Mesenchymal stem cell (in vitro differentiated cells and primary cell): ENCODE measurements at regions not wholly inside any gene's neighbourhood (a gene's known extent, or its start where the extent isn't known, plus 50 kb on each side); places are given as distances from the start of the nearest gene placed in this dataset.

Source experiments
- DNase-seq: peaks from one replicate; pipeline ENCODE4 v3.0.0-alpha.2; 2013
- H2AFZ ChIP-seq: one replicate; pipeline ENCODE4 v1.6.1; 2013; ENCODE audit warnings: low read depth, mild to moderate bottlenecking, control low read depth, inconsistent platforms, low read length, moderate library complexity
- H2AK5ac ChIP-seq: 2 replicates; pipeline ENCODE4 v1.6.1; 2013; ENCODE audit warnings: low read length, moderate library complexity, mild to moderate bottlenecking, inconsistent platforms; ENCODE audit not compliant: severe bottlenecking
- H2BK120ac ChIP-seq: one replicate; pipeline ENCODE4 v1.6.1; 2013; ENCODE audit warnings: low read depth, mild to moderate bottlenecking, inconsistent platforms, low read length, moderate library complexity
- H2BK12ac ChIP-seq, 2 experiments: one replicate each; pipeline ENCODE4 v1.6.1; 2013; ENCODE audit warnings: inconsistent platforms in 2 of 2, low read length in 2 of 2, mild to moderate bottlenecking in 2 of 2, moderate library complexity in 2 of 2, control low read depth in 1 of 2
- H2BK15ac ChIP-seq: one replicate; pipeline ENCODE4 v1.6.1; 2013; ENCODE audit warnings: mild to moderate bottlenecking, low read depth, inconsistent platforms; ENCODE audit not compliant: poor library complexity, severe bottlenecking
- H2BK5ac ChIP-seq: 2 replicates; pipeline ENCODE4 v1.6.1; 2013; ENCODE audit warnings: low read depth, mild to moderate bottlenecking, low read length, control low read depth, inconsistent platforms; ENCODE audit not compliant: poor library complexity, severe bottlenecking
- H3K14ac ChIP-seq, 2 experiments: one replicate each; pipeline ENCODE4 v1.6.1; 2013; ENCODE audit warnings: inconsistent platforms in 2 of 2, low read length in 2 of 2, control low read depth in 1 of 2, mild to moderate bottlenecking in 1 of 2, moderate library complexity in 1 of 2
- H3K18ac ChIP-seq, 2 experiments: one replicate each; pipeline ENCODE4 v1.6.1; 2013; ENCODE audit warnings: inconsistent platforms in 2 of 2, low read length in 2 of 2, control low read depth in 1 of 2, low read depth in 1 of 2, mild to moderate bottlenecking in 1 of 2
- H3K23ac ChIP-seq, 2 experiments: one replicate each; pipeline ENCODE4 v1.6.1; 2013; ENCODE audit warnings: inconsistent platforms in 2 of 2, low read length in 2 of 2, mild to moderate bottlenecking in 2 of 2, moderate library complexity in 2 of 2, control low read depth in 1 of 2
- H3K27ac ChIP-seq: 2 replicates; pipeline ENCODE4 v1.5.1; 2013; ENCODE audit warnings: mild to moderate bottlenecking, moderate library complexity, low read length, control low read depth, inconsistent platforms; ENCODE audit not compliant: poor library complexity, severe bottlenecking
- H3K27me3 ChIP-seq, 2 experiments: 2 replicates each; pipeline versions ENCODE4 v1.6.1 to v1.7.0; 2013; ENCODE audit warnings: low read length in 2 of 2, mild to moderate bottlenecking in 2 of 2, moderate library complexity in 2 of 2, control low read depth in 1 of 2, inconsistent platforms in 1 of 2; ENCODE audit not compliant: control insufficient read depth in 1 of 2, insufficient read depth in 1 of 2
- H3K36me3 ChIP-seq, 2 experiments: 2 replicates each; pipeline versions ENCODE4 v1.6.1 to v1.7.0; 2013; ENCODE audit warnings: low read length in 2 of 2, control low read depth in 1 of 2, inconsistent platforms in 1 of 2, low read depth in 1 of 2, mild to moderate bottlenecking in 1 of 2; ENCODE audit not compliant: insufficient read depth in 2 of 2, control insufficient read depth in 1 of 2
- H3K4ac ChIP-seq, 2 experiments: one replicate each; pipeline ENCODE4 v1.6.1; 2013; ENCODE audit warnings: inconsistent platforms in 2 of 2, low read length in 2 of 2, mild to moderate bottlenecking in 2 of 2, moderate library complexity in 2 of 2, control low read depth in 1 of 2, low read depth in 1 of 2
- H3K4me1 ChIP-seq: 2 replicates; pipeline ENCODE4 v1.6.1; 2013; ENCODE audit warnings: low read depth, low read length, control low read depth; ENCODE audit not compliant: control insufficient read depth, insufficient read depth
- H3K4me2 ChIP-seq: 2 replicates; pipeline ENCODE4 v1.6.1; 2013; ENCODE audit warnings: low read length, mild to moderate bottlenecking, inconsistent platforms; ENCODE audit not compliant: poor library complexity, severe bottlenecking
- H3K4me3 ChIP-seq, 2 experiments: 2 replicates each; pipeline versions ENCODE4 v1.5.1 to v1.7.0; 2013; ENCODE audit warnings: low read length in 2 of 2, mild to moderate bottlenecking in 2 of 2, control low read depth in 1 of 2, low read depth in 1 of 2; ENCODE audit not compliant: insufficient read depth in 1 of 2
- H3K79me1 ChIP-seq: replicated peaks from 2 replicates; pipeline ENCODE4 v1.6.1; 2013; ENCODE audit warnings: mild to moderate bottlenecking, control low read depth, low read length, inconsistent platforms; ENCODE audit not compliant: poor library complexity, severe bottlenecking
- H3K9ac ChIP-seq: 2 replicates; pipeline ENCODE4 v1.7.0; 2013; ENCODE audit warnings: mild to moderate bottlenecking, low read length, moderate library complexity
- H3K9me3 ChIP-seq: 2 replicates; pipeline ENCODE4 v1.7.0; 2013; ENCODE audit warnings: mild to moderate bottlenecking, low read length; ENCODE audit not compliant: control insufficient read depth
- H4K8ac ChIP-seq: one replicate; pipeline ENCODE4 v1.6.1; 2013; ENCODE audit warnings: inconsistent platforms, mild to moderate bottlenecking, low read length, moderate library complexity
- H4K91ac ChIP-seq: one replicate; pipeline ENCODE4 v1.6.1; 2013; ENCODE audit warnings: mild to moderate bottlenecking, low read length, inconsistent platforms
- WGBS: methylation state at CpG from one replicate; pipeline ENCODE4 v1.1.7; 2013; ENCODE audit warnings: mixed read lengths; 5-methylcytosine and 5-hydroxymethylcytosine counted together

DNA sequence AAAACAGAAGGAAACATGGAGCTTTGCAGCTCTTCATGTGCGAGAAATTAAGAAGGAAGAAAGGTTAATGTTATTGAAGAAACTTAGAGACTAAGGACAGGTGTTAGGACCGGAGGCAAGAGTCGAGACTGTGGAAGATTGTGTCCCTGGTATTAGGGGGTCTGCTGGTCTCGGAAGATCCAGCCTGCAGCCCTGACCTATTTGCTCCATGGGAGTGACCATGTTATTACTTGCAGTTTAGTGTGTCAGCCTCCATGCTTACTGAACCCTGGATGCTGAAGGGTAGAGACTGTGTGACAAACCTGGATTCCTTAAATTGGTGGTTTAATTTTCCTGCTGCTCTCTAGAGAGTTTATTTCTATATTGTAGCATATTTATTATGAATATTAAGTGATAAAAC, 580.6 kb downstream of the NOVA1 start:
- H3K4me1 ChIP-seq, result no peaks in the 10 kb centered on the region
- H3K23ac ChIP-seq, result no peak overlapping the region
- no peak overlapping the region for H2AFZ ChIP-seq
- no peaks in the 10 kb centered on the region for H3K27me3 ChIP-seq
- H3K4me2 ChIP-seq, result no peak overlapping the region
- no peak overlapping the region for H2BK120ac ChIP-seq
- no peak for DNase-seq
- 89% methylated on average over 4 of the region's 4 CpGs for WGBS
- no peak overlapping the region for H3K4ac ChIP-seq
- no peak overlapping the region for H2BK15ac ChIP-seq
- H2AK5ac ChIP-seq, result no peak overlapping the region
- H3K4me3 ChIP-seq, result no peak overlapping the region
- H2BK12ac ChIP-seq, result no peak overlapping the region
- no peak overlapping the region for H4K8ac ChIP-seq
- no peak overlapping the region for H3K18ac ChIP-seq
- H3K79me1 ChIP-seq, result no peaks in the 10 kb centered on the region
- H3K9ac ChIP-seq, result no peak overlapping the region
- no peaks in the 10 kb centered on the region for H3K36me3 ChIP-seq
- H2BK5ac ChIP-seq, result no peak overlapping the region
- H3K14ac ChIP-seq, result no peak overlapping the region
- H4K91ac ChIP-seq, result no peak overlapping the region
- no peak overlapping the region for H3K27ac ChIP-seq
- peaks cover 3% of the 10 kb centered on the region for H3K9me3 ChIP-seq

DNA sequence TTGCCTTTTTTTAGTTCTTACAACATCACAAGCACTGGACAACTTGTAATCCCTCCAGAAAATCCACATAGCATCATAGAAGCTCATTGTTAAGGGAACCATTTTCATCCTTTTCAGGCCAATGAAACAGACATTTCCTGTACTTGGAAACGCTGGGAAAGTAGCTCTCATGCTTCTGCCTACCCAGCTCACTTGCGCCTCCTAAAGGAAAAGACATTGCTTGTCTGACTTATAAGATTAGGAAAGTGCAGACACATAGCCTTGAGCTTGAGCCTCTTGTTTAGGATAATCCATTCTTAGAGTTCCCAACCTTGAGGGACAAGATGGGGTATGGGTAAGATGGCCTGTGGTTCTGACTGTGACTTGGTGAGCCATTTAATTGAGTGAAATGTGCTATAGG, 589.5 kb downstream of the NOVA1 start:
- H2AK5ac ChIP-seq, result no peak overlapping the region
- WGBS, result 32% methylated on average over 2 of the region's 2 CpGs
- H3K4me2 ChIP-seq, result no peak overlapping the region
- H4K8ac ChIP-seq, result no peak overlapping the region
- no peak overlapping the region for H3K4me3 ChIP-seq
- no peaks in the 10 kb centered on the region for H3K36me3 ChIP-seq
- H2BK15ac ChIP-seq, result no peak overlapping the region
- no peak overlapping the region for H2BK5ac ChIP-seq
- no peak overlapping the region for H2BK12ac ChIP-seq
- no peaks in the 10 kb centered on the region for H3K79me1 ChIP-seq
- H3K14ac ChIP-seq, result no peak overlapping the region
- no peak overlapping the region for H3K9ac ChIP-seq
- H3K4me1 ChIP-seq, result no peaks in the 10 kb centered on the region
- no peak overlapping the region for H4K91ac ChIP-seq
- H2BK120ac ChIP-seq, result no peak overlapping the region
- H3K27ac ChIP-seq, result no peak overlapping the region
- H3K9me3 ChIP-seq, result no peaks in the 10 kb centered on the region
- no peak for DNase-seq
- no peak overlapping the region for H3K4ac ChIP-seq
- no peaks in the 10 kb centered on the region for H3K27me3 ChIP-seq
- no peak overlapping the region for H3K23ac ChIP-seq
- no peak overlapping the region for H2AFZ ChIP-seq
- no peak overlapping the region for H3K18ac ChIP-seq

DNA sequence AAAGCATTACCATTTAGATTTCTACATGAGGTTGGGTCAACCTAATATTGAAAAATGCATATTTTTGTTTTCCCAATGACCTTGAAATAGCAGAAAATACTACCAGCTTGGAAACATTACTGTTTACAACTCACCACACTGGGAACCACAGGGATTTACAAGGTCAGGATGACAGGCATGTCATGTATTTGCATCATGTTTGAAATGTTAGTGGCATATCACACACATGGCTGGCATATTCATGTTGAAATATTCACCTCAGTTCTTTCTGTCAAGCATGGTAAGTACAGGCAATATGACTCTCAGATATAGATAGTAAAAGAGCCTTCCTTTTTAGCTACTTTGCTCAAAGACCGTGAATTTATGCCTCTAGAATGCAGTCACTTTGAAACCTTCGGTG, 593.5 kb downstream of the NOVA1 start:
- DNase-seq, result no peak
- no peaks in the 10 kb centered on the region for H3K4me1 ChIP-seq
- no peak overlapping the region for H2BK120ac ChIP-seq
- no peaks in the 10 kb centered on the region for H3K27me3 ChIP-seq
- H2BK15ac ChIP-seq, result no peak overlapping the region
- H4K91ac ChIP-seq, result no peak overlapping the region
- no peak overlapping the region for H3K23ac ChIP-seq
- no peak overlapping the region for H3K4me2 ChIP-seq
- H3K9ac ChIP-seq, result no peak overlapping the region
- no peak overlapping the region for H2BK12ac ChIP-seq
- no peaks in the 10 kb centered on the region for H3K36me3 ChIP-seq
- H3K27ac ChIP-seq, result no peak overlapping the region
- H3K4me3 ChIP-seq, result no peak overlapping the region
- H3K9me3 ChIP-seq, result no peaks in the 10 kb centered on the region
- no peak overlapping the region for H2AK5ac ChIP-seq
- H3K18ac ChIP-seq, result no peak overlapping the region
- no peaks in the 10 kb centered on the region for H3K79me1 ChIP-seq
- H2BK5ac ChIP-seq, result no peak overlapping the region
- H4K8ac ChIP-seq, result no peak overlapping the region
- WGBS, result 73% methylated on average over 2 of the region's 2 CpGs
- no peak overlapping the region for H3K4ac ChIP-seq
- no peak overlapping the region for H2AFZ ChIP-seq
- no peak overlapping the region for H3K14ac ChIP-seq

DNA sequence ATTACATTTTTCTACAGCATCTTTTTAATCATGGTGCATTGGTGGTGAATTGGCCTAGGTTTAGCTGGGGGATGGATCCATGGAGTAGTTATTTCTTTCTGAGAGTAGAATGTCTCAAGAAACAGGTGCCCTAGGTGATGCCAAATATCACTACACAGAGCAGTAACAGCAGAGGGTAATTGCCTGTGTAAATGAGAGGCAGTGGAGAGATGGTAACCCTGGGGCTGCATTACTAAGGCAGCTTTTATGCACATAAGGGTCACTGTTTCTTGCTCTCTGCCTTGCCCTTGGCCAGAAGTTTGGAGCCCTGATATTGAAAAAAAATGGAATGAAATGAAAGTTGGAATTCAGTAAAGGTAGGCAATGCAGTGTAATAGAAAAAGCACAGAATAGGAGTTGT, 604.0 kb downstream of the NOVA1 start:
- H3K4me1 ChIP-seq, result no peaks in the 10 kb centered on the region
- H2AFZ ChIP-seq, result no peak overlapping the region
- H3K9me3 ChIP-seq, result no peaks in the 10 kb centered on the region
- no peak overlapping the region for H3K14ac ChIP-seq
- H3K27ac ChIP-seq, result no peak overlapping the region
- DNase-seq, result no peak
- no peak overlapping the region for H3K9ac ChIP-seq
- H2BK5ac ChIP-seq, result no peak overlapping the region
- H3K4me3 ChIP-seq, result no peak overlapping the region
- H4K8ac ChIP-seq, result no peak overlapping the region
- no peak overlapping the region for H3K18ac ChIP-seq
- H3K79me1 ChIP-seq, result no peaks in the 10 kb centered on the region
- no peak overlapping the region for H2AK5ac ChIP-seq
- H3K27me3 ChIP-seq, result no peaks in the 10 kb centered on the region
- H2BK15ac ChIP-seq, result no peak overlapping the region
- no peak overlapping the region for H2BK120ac ChIP-seq
- no peaks in the 10 kb centered on the region for H3K36me3 ChIP-seq
- H3K4me2 ChIP-seq, result no peak overlapping the region
- no peak overlapping the region for H2BK12ac ChIP-seq
- H3K23ac ChIP-seq, result no peak overlapping the region
- no peak overlapping the region for H3K4ac ChIP-seq
- H4K91ac ChIP-seq, result no peak overlapping the region
